Upper lobe of left lung (tissue), 6 donors: ENCODE measurements at regions not wholly inside any gene's neighbourhood (a gene's known extent, or its start where the extent isn't known, plus 50 kb on each side); places are given as distances from the start of the nearest gene placed in this dataset.

Experiments
- ATAC-seq, 2 donors: fragments of 200-7000 bp; cut with Tn5 transposase; one replicate each; pipeline ENCODE4 v1.9.1; 2022; ENCODE audit warnings: mild to moderate bottlenecking in 2 of 2, moderate library complexity in 2 of 2; ENCODE audit not compliant: low FRiP score in 2 of 2
- DNase-seq, 2 donors: peaks; one replicate each; pipeline ENCODE4 v3.0.0-alpha.2; 2019 to 2020
- H3K27ac ChIP-seq, 4 donors: fragments of 200-600 bp; sonication (generic); one replicate each; pipeline ENCODE4 v1.5.1; 2016 to 2019
- H3K27me3 ChIP-seq, 4 donors: fragments of 200-600 bp; sonication (generic); one replicate each; pipeline ENCODE4 v1.5.1; 2017 to 2019
- H3K36me3 ChIP-seq, 4 donors: fragments of 200-600 bp; sonication (generic); one replicate each; pipeline ENCODE4 v1.5.1; 2016 to 2019
- H3K4me1 ChIP-seq, 4 donors: fragments of 200-600 bp; sonication (generic); one replicate each; pipeline ENCODE4 v1.5.1; 2018 to 2019
- H3K4me3 ChIP-seq, 4 donors: fragments of 200-600 bp; sonication (generic); one replicate each; pipeline ENCODE4 v1.5.1; 2017 to 2019; ENCODE audit warnings: mild to moderate bottlenecking in 2 of 4, moderate library complexity in 1 of 4
- H3K9me3 ChIP-seq, 4 donors: fragments of 200-600 bp; sonication (generic); one replicate each; pipeline ENCODE4 v1.5.1; 2018 to 2019
- CTCF ChIP-seq, 6 experiments: fragments of 450-650 bp in 4 of 6; fragments of 200-600 bp in 2 of 6; sonication (generic) in 2 of 6; IDR thresholded peaks; one replicate each; pipeline ENCODE4 v1.5.1; 2016 to 2019; ENCODE audit warnings: antibody characterized with exemption in 6 of 6
- EP300 ChIP-seq, 4 donors: sonication (generic); formaldehyde crosslinking; IDR thresholded peaks; one replicate each; pipeline ENCODE4 v1.5.1; 2017; ENCODE audit warnings: antibody characterized with exemption in 4 of 4, control low read depth in 2 of 4
- POLR2A ChIP-seq, 4 donors: fragments of 450-650 bp; IDR thresholded peaks; one replicate each; pipeline ENCODE4 v1.5.1; 2016 to 2017; ENCODE audit warnings: antibody characterized with exemption in 4 of 4, mild to moderate bottlenecking in 2 of 4
- POLR2AphosphoS5 ChIP-seq, 2 donors: sonication (generic); formaldehyde crosslinking; IDR thresholded peaks; one replicate each; pipeline ENCODE4 v1.5.1; 2017; ENCODE audit warnings: antibody characterized with exemption in 2 of 2
- WGBS, 2 donors: methylation state at CpG; one replicate each; pipeline ENCODE4 v1.1.5; 2017 to 2018; 5-methylcytosine and 5-hydroxymethylcytosine counted together
- donor health status: DM: no; HTN: no; CAD: no; lungs with moderate emphysema.
- donor health status: DM: no; HTN: yes; CAD: no; lungs with severe emphysema.

GRCh38 chr3:80549173-80549572, 781.4 kb upstream of the ROBO1 start:
- TF ChIP-seq CTCF (IDR thresholded peaks at IDR 0.05), result no peak
- TF ChIP-seq EP300 (IDR thresholded peaks at IDR 0.05), result no peak
- TF ChIP-seq POLR2A (IDR thresholded peaks at IDR 0.05), result no peak
- TF ChIP-seq POLR2AphosphoS5 (IDR thresholded peaks at IDR 0.05), result no peak
- H3K27ac ChIP-seq, result no peak overlapping the region
- no peaks in the 10 kb centered on the region for H3K4me1 ChIP-seq
- H3K9me3 ChIP-seq, result no peaks in the 10 kb centered on the region
- DNase-seq, result no peak
- H3K27me3 ChIP-seq, result no peaks in the 10 kb centered on the region
- WGBS, 2 donors, result 63 to 67% methylated on average over 1 of the region's 1 CpG
- no peaks in the 10 kb centered on the region for H3K36me3 ChIP-seq
- no peak overlapping the region for H3K4me3 ChIP-seq
- no peak for ATAC-seq

GRCh38 chr3:80543154-80543553, 775.4 kb upstream of the ROBO1 start:
- H3K36me3 ChIP-seq, result no peaks in the 10 kb centered on the region
- no peak for TF ChIP-seq POLR2A (IDR thresholded peaks at IDR 0.05)
- no peak for TF ChIP-seq POLR2AphosphoS5 (IDR thresholded peaks at IDR 0.05)
- no peak for TF ChIP-seq EP300 (IDR thresholded peaks at IDR 0.05)
- 81 to 86% methylated on average over 2 of the region's 2 CpGs for WGBS, 2 donors
- no peaks in the 10 kb centered on the region for H3K4me1 ChIP-seq
- no peaks in the 10 kb centered on the region for H3K27me3 ChIP-seq
- H3K4me3 ChIP-seq, result no peak overlapping the region
- H3K9me3 ChIP-seq, result no peaks in the 10 kb centered on the region
- DNase-seq (no peak), ATAC-seq (no peak)
- no peak overlapping the region for H3K27ac ChIP-seq

GRCh38 chr3:80542456-80542855, 774.7 kb upstream of the ROBO1 start:
- no peak for DNase-seq
- H3K27ac ChIP-seq, result no peak overlapping the region
- H3K4me1 ChIP-seq, result no peaks in the 10 kb centered on the region
- no peaks in the 10 kb centered on the region for H3K36me3 ChIP-seq
- H3K4me3 ChIP-seq, result no peak overlapping the region
- TF ChIP-seq EP300 (IDR thresholded peaks at IDR 0.05) (no peak), CTCF (IDR thresholded peaks at IDR 0.05) (no peak), POLR2A (IDR thresholded peaks at IDR 0.05) (no peak), POLR2AphosphoS5 (IDR thresholded peaks at IDR 0.05) (no peak)
- no peaks in the 10 kb centered on the region for H3K27me3 ChIP-seq
- no peak for ATAC-seq
- H3K9me3 ChIP-seq, result no peaks in the 10 kb centered on the region

GRCh38 chr3:80537680-80538079, 769.9 kb upstream of the ROBO1 start:
- H3K36me3 ChIP-seq, result no peaks in the 10 kb centered on the region
- no peak for TF ChIP-seq EP300 (IDR thresholded peaks at IDR 0.05)
- TF ChIP-seq POLR2AphosphoS5 (IDR thresholded peaks at IDR 0.05), result no peak
- no peak for TF ChIP-seq CTCF (IDR thresholded peaks at IDR 0.05)
- TF ChIP-seq POLR2A (IDR thresholded peaks at IDR 0.05), result no peak
- no peak for DNase-seq
- H3K27ac ChIP-seq, result no peak overlapping the region
- ATAC-seq, result no peak
- H3K9me3 ChIP-seq, result no peaks in the 10 kb centered on the region
- 70 to 72% methylated on average over 4 of the region's 4 CpGs for WGBS, 2 donors
- H3K4me3 ChIP-seq, result no peak overlapping the region
- H3K27me3 ChIP-seq, result no peaks in the 10 kb centered on the region
- H3K4me1 ChIP-seq, result no peaks in the 10 kb centered on the region

GRCh38 chr3:80535286-80535685, 767.5 kb upstream of the ROBO1 start:
- Histone ChIP-seq H3K4me1 (no peaks in the 10 kb centered on the region), H3K36me3 (no peaks in the 10 kb centered on the region), H3K4me3 (no peak overlapping the region), H3K27me3 (no peaks in the 10 kb centered on the region), H3K9me3 (no peaks in the 10 kb centered on the region), H3K27ac (no peak overlapping the region)
- WGBS, 2 donors, result 94% methylated on average over 1 of the region's 1 CpG
- no peak for ATAC-seq
- no peak for DNase-seq
- no peak for TF ChIP-seq POLR2A (IDR thresholded peaks at IDR 0.05)
- TF ChIP-seq CTCF (IDR thresholded peaks at IDR 0.05), result no peak
- no peak for TF ChIP-seq POLR2AphosphoS5 (IDR thresholded peaks at IDR 0.05)
- TF ChIP-seq EP300 (IDR thresholded peaks at IDR 0.05), result no peak
